Left lung (tissue), 4 donors: ENCODE measurements at regions not wholly inside any gene's neighbourhood (a gene's known extent, or its start where the extent isn't known, plus 50 kb on each side); places are given as distances from the start of the nearest gene placed in this dataset.

ENCODE experiments used
- ATAC-seq: fragments of 200-7000 bp; cut with Tn5 transposase; one replicate; pipeline ENCODE4 v1.9.1; 2020; ENCODE audit warnings: moderate library complexity
- DNase-seq, 4 donors: peaks; one replicate each; pipeline ENCODE4 v3.0.0-alpha.2; 2013 to 2020
- H3K27ac ChIP-seq, 2 donors: fragments of 200-600 bp; sonication (generic) in 1 of 2; one replicate each; pipeline versions ENCODE4 v1.5.0 to v1.8.0; 2020 to 2021
- H3K27me3 ChIP-seq, 2 donors: fragments of 200-600 bp; sonication (generic) in 1 of 2; one replicate each; pipeline versions ENCODE4 v1.5.0 to v1.8.0; 2020 to 2021
- H3K36me3 ChIP-seq, 2 donors: fragments of 200-600 bp; sonication (generic) in 1 of 2; one replicate each; pipeline versions ENCODE4 v1.5.0 to v1.8.0; 2020 to 2021
- H3K4me1 ChIP-seq, 2 donors: fragments of 200-600 bp; one replicate each; pipeline ENCODE4 v1.8.0; 2021
- H3K4me3 ChIP-seq, 2 donors: fragments of 200-600 bp; sonication (generic) in 1 of 2; one replicate each; pipeline versions ENCODE4 v1.5.0 to v1.8.0; 2020 to 2021; ENCODE audit warnings: mild to moderate bottlenecking in 1 of 2
- H3K9me3 ChIP-seq, 2 donors: fragments of 200-600 bp; sonication (generic) in 1 of 2; one replicate each; pipeline versions ENCODE4 v1.5.0 to v1.8.0; 2020 to 2021
- CTCF ChIP-seq, 2 donors: fragments of 200-600 bp; sonication (generic) in 1 of 2; IDR thresholded peaks; one replicate each; pipeline versions ENCODE4 v1.5.0 to v1.8.0; 2021; ENCODE audit warnings: antibody characterized with exemption in 2 of 2
- intact Hi-C, 2 donors: fragments of 100-400 bp; cut with DNase I; formaldehyde crosslinking; loops; one replicate each; pipeline versions ENCODE4 v1.11.2 to v1.14.2; 2022
- donor health status: DM: no; HTN: yes; CAD: no.
- donor health status: DM: no; HTN: no; CAD: no.

- ATAC-seq (no peak), DNase-seq (no peak)
- Histone ChIP-seq H3K4me3 (no peak overlapping the region), H3K36me3 (no peaks in the 10 kb centered on the region), H3K27me3 (no peaks in the 10 kb centered on the region), H3K4me1 (no peaks in the 10 kb centered on the region), H3K9me3 (peaks cover 0 to 10% of the 10 kb centered on the region in 2 donors), H3K27ac (no peak overlapping the region)
- no peak for TF ChIP-seq CTCF (IDR thresholded peaks at IDR 0.05)
- intact Hi-C loops: no loop called here
Measured at GRCh38 chr6:84332139-84333034, 104.9 kb upstream of the CEP162 start.

GRCh38 chr6:84330325-84330724, 102.9 kb upstream of the CEP162 start:
- intact Hi-C loops: no loop called here
- Histone ChIP-seq H3K9me3 (no peaks in the 10 kb centered on the region), H3K27me3 (no peaks in the 10 kb centered on the region), H3K27ac (no peak overlapping the region), H3K4me3 (no peak overlapping the region), H3K36me3 (no peaks in the 10 kb centered on the region), H3K4me1 (no peaks in the 10 kb centered on the region)
- TF ChIP-seq CTCF (IDR thresholded peaks at IDR 0.05): no peak
- ATAC-seq: no peak
- no peak for DNase-seq

DNA sequence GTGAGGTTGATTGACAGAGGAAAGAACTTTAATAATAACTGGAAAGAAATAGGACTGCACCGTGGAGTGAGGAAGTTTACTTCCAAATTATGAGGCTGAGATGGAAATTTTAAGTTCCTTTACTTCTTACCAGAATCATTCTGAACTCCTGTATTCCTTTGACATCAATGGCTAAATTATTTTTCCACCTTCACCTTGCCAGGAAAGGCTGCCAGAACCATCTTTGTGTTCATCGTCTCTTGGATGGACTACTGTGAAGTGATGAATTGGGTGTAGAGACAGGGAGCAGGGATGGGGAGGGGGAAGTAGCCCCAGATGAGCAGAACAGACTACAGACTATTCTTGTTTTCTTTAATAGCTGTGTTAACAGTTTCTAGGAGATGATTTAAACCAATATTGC, 102.1 kb upstream of the CEP162 start:
- H3K4me3 ChIP-seq: no peak overlapping the region
- intact Hi-C loops: no loop called here
- H3K36me3 ChIP-seq: no peaks in the 10 kb centered on the region
- no peaks in the 10 kb centered on the region for H3K27me3 ChIP-seq
- ATAC-seq (no peak), DNase-seq (no peak)
- no peak for TF ChIP-seq CTCF (IDR thresholded peaks at IDR 0.05)
- no peak overlapping the region for H3K27ac ChIP-seq
- H3K9me3 ChIP-seq: no peaks in the 10 kb centered on the region
- H3K4me1 ChIP-seq: no peaks in the 10 kb centered on the region

GRCh38 chr6:84329077-84329476, 101.6 kb upstream of the CEP162 start:
- intact Hi-C loops: no loop called here
- ATAC-seq (no peak), DNase-seq (no peak)
- H3K27me3 ChIP-seq: no peaks in the 10 kb centered on the region
- H3K36me3 ChIP-seq: no peaks in the 10 kb centered on the region
- TF ChIP-seq CTCF (IDR thresholded peaks at IDR 0.05): no peak
- H3K4me3 ChIP-seq: no peak overlapping the region
- H3K4me1 ChIP-seq: no peaks in the 10 kb centered on the region
- H3K9me3 ChIP-seq: no peaks in the 10 kb centered on the region
- H3K27ac ChIP-seq: no peak overlapping the region

GRCh38 chr6:84317463-84317862, 90.0 kb upstream of the CEP162 start:
- no peaks in the 10 kb centered on the region for H3K4me1 ChIP-seq
- no peak for ATAC-seq
- H3K9me3 ChIP-seq: peaks cover 0 to 5% of the 10 kb centered on the region in 2 donors
- no peak overlapping the region for H3K4me3 ChIP-seq
- DNase-seq: no peak
- TF ChIP-seq CTCF (IDR thresholded peaks at IDR 0.05): no peak
- intact Hi-C loops: no loop called here
- no peaks in the 10 kb centered on the region for H3K27me3 ChIP-seq
- no peaks in the 10 kb centered on the region for H3K36me3 ChIP-seq
- no peak overlapping the region for H3K27ac ChIP-seq
